ENCODE measurements at regions not wholly inside any gene's neighbourhood (a gene's known extent, or its start where the extent isn't known, plus 50 kb on each side); places are given as distances from the start of the nearest gene placed in this dataset.

DNA sequence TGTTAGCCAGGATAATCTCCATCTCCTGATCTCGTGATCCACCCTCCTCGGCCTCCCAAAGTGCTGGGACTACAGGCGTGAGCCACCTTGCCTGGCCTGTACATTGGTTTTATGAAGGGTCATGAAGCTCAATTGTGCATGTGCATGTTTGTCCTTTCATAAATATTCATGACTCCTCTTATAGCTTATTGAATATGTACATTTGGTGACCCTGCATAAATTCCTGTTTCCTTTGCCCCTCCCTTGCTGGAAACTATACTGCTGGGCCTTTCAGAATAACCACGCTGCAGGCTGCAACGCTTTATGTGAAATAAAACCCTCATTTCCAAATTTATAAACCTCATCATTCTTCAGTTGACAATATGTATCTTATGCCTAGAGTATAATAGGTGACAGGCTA, 978.0 kb upstream of the LCORL start:
- no peak overlapping the region for H3K27ac Mint-ChIP-seq (ENCODE audit: unreplicated experiment)
- no peaks in the 10 kb centered on the region for H3K27me3 Mint-ChIP-seq (ENCODE audit: unreplicated experiment)
- DNase-seq: no peak
- H3K4me1 Mint-ChIP-seq (ENCODE audit: low read depth, unreplicated experiment): no peaks in the 10 kb centered on the region
- H3K4me3 Mint-ChIP-seq (ENCODE audit: unreplicated experiment): no peak overlapping the region
- H3K36me3 Mint-ChIP-seq (ENCODE audit: unreplicated experiment): no peaks in the 10 kb centered on the region
- H3K9me3 Mint-ChIP-seq (ENCODE audit: unreplicated experiment): peaks cover 5% of the 10 kb centered on the region
- no peak for TF ChIP-seq CTCF (IDR thresholded peaks at IDR 0.05; ENCODE audit: partially characterized antibody, unreplicated experiment)

GRCh38 chr4:18981234-18981615, 959.7 kb upstream of the LCORL start:
- no peak for TF ChIP-seq CTCF (IDR thresholded peaks at IDR 0.05; ENCODE audit: partially characterized antibody, unreplicated experiment)
- Mint-ChIP-seq H3K4me1 (ENCODE audit: low read depth, unreplicated experiment) (no peaks in the 10 kb centered on the region), H3K9me3 (ENCODE audit: unreplicated experiment) (no peaks in the 10 kb centered on the region), H3K36me3 (ENCODE audit: unreplicated experiment) (no peaks in the 10 kb centered on the region), H3K27me3 (ENCODE audit: unreplicated experiment) (no peaks in the 10 kb centered on the region), H3K4me3 (ENCODE audit: unreplicated experiment) (no peak overlapping the region), H3K27ac (ENCODE audit: unreplicated experiment) (no peak overlapping the region)
- DNase-seq: no peak

DNA sequence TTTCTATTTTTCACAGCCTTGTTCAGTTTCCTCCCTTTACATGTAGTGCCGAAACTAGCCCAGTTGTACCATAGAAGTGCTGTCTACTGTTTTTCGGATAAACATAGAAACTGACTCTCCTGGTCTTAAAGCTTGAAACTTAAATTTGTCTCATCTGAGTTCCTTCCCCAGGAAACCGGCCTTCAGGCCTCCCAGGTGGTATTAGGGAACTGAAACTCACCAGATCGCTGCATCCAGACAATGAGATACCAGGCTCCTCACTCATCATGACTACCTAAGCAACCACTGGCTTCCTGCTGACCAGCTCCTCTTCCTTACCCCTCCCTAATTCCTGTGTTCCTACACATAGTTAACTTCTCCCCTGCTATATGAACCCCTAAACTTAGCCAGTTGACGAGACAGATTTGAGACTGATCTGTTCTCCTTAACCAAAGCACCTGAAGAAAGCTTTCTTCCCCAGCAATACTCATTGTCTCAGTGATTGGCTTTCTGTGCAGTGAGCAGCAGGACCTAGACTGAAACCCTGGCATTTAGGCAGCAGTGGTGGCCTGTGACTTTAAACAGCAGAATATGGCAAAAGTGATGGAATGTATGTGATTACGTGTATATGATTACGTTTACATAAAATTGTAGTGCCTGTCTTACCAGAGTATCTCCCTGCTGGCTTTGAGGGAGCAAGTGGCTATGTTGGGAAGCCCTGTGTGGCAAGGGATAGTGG, 959.1 kb upstream of the LCORL start:
- no peak overlapping the region for H3K27ac Mint-ChIP-seq (ENCODE audit: unreplicated experiment)
- no peak overlapping the region for H3K4me3 Mint-ChIP-seq (ENCODE audit: unreplicated experiment)
- no peak for DNase-seq
- H3K9me3 Mint-ChIP-seq (ENCODE audit: unreplicated experiment): no peaks in the 10 kb centered on the region
- no peaks in the 10 kb centered on the region for H3K27me3 Mint-ChIP-seq (ENCODE audit: unreplicated experiment)
- H3K36me3 Mint-ChIP-seq (ENCODE audit: unreplicated experiment): no peaks in the 10 kb centered on the region
- no peaks in the 10 kb centered on the region for H3K4me1 Mint-ChIP-seq (ENCODE audit: low read depth, unreplicated experiment)
- TF ChIP-seq CTCF (IDR thresholded peaks at IDR 0.05; ENCODE audit: partially characterized antibody, unreplicated experiment): no peak

GRCh38 chr4:18976884-18977283, 955.3 kb upstream of the LCORL start:
- no peaks in the 10 kb centered on the region for H3K36me3 Mint-ChIP-seq (ENCODE audit: unreplicated experiment)
- no peaks in the 10 kb centered on the region for H3K27me3 Mint-ChIP-seq (ENCODE audit: unreplicated experiment)
- TF ChIP-seq CTCF (IDR thresholded peaks at IDR 0.05; ENCODE audit: partially characterized antibody, unreplicated experiment): no peak
- H3K4me1 Mint-ChIP-seq (ENCODE audit: low read depth, unreplicated experiment): no peaks in the 10 kb centered on the region
- no peaks in the 10 kb centered on the region for H3K9me3 Mint-ChIP-seq (ENCODE audit: unreplicated experiment)
- no peak for DNase-seq
- no peak overlapping the region for H3K4me3 Mint-ChIP-seq (ENCODE audit: unreplicated experiment)
- H3K27ac Mint-ChIP-seq (ENCODE audit: unreplicated experiment): no peak overlapping the region

GRCh38 chr4:18975916-18976808, 954.6 kb upstream of the LCORL start:
- H3K4me1 Mint-ChIP-seq (ENCODE audit: low read depth, unreplicated experiment): no peaks in the 10 kb centered on the region
- H3K27me3 Mint-ChIP-seq (ENCODE audit: unreplicated experiment): no peaks in the 10 kb centered on the region
- H3K9me3 Mint-ChIP-seq (ENCODE audit: unreplicated experiment): no peaks in the 10 kb centered on the region
- no peak for DNase-seq
- no peak overlapping the region for H3K27ac Mint-ChIP-seq (ENCODE audit: unreplicated experiment)
- no peak for TF ChIP-seq CTCF (IDR thresholded peaks at IDR 0.05; ENCODE audit: partially characterized antibody, unreplicated experiment)
- H3K36me3 Mint-ChIP-seq (ENCODE audit: unreplicated experiment): no peaks in the 10 kb centered on the region
- H3K4me3 Mint-ChIP-seq (ENCODE audit: unreplicated experiment): no peak overlapping the region

Measured in glutamatergic neuron (in vitro differentiated cells).